IMR-90 (cell line): ENCODE measurements at regions not wholly inside any gene's neighbourhood (a gene's known extent, or its start where the extent isn't known, plus 50 kb on each side); places are given as distances from the start of the nearest gene placed in this dataset.

Experiments
- ATAC-seq: fragments of 200-7000 bp; cut with Tn5 transposase; 2 replicates; pipeline ENCODE4 v1.9.1; 2020; ENCODE audit warnings: low read depth, mild to moderate bottlenecking, moderate library complexity
- BruUV-seq: library from RNA; stranded (reverse); fragments of 400-500 nt; replicated peaks from 2 replicates; lab custom pipeline; 2021; lab: Mats Ljungman, UMichigan
- CTCF ChIA-PET: fragments of 300-600 bp; formaldehyde crosslinking; extraction: SDS; loops from one replicate; lab custom pipeline; 2021; ENCODE audit warnings: antibody characterized with exemption; lab: Yijun Ruan, JAX
- POLR2A ChIA-PET: fragments of 300-600 bp; sonication (Branson Sonifier 250); formaldehyde crosslinking; loops from one replicate; lab custom pipeline; 2022; ENCODE audit warnings: antibody characterized with exemption; ENCODE audit not compliant: unreplicated experiment; lab: Charles Lee
- DNase-seq: peaks from one replicate; pipeline ENCODE4 v3.0.0; 2013
- H2AFZ ChIP-seq: replicated peaks from 2 replicates; pipeline ENCODE3; 2013; ENCODE audit warnings: low read length, mild to moderate bottlenecking; ENCODE audit not compliant: poor library complexity
- H2AK5ac ChIP-seq: 2 replicates; pipeline ENCODE4 v1.6.1; 2013; ENCODE audit warnings: low read depth, low read length, inconsistent platforms
- H2AK9ac ChIP-seq: replicated peaks from 2 replicates; pipeline ENCODE3; 2013; ENCODE audit warnings: mild to moderate bottlenecking, low read depth, low read length, moderate library complexity; ENCODE audit not compliant: poor library complexity
- H2BK120ac ChIP-seq: 2 replicates; pipeline ENCODE4 v1.6.1; 2013; ENCODE audit warnings: low read depth, low read length, inconsistent platforms
- H2BK15ac ChIP-seq: 3 replicates; pipeline ENCODE4 v1.6.1; 2013; ENCODE audit warnings: low read depth, low read length, inconsistent platforms
- H2BK20ac ChIP-seq: 2 replicates; pipeline ENCODE4 v1.6.1; 2013; ENCODE audit warnings: low read depth, mild to moderate bottlenecking, inconsistent platforms, low read length, moderate library complexity
- H2BK5ac ChIP-seq: 2 replicates; pipeline ENCODE4 v1.6.1; 2013; ENCODE audit warnings: mild to moderate bottlenecking, low read depth, low read length, inconsistent platforms; ENCODE audit not compliant: poor library complexity, severe bottlenecking
- H3K14ac ChIP-seq: replicated peaks from 2 replicates; pipeline ENCODE4 v1.6.1; 2013; ENCODE audit warnings: low read depth, low read length, inconsistent platforms
- H3K18ac ChIP-seq: 2 replicates; pipeline ENCODE4 v1.6.1; 2013; ENCODE audit warnings: low read depth, low read length, control low read depth
- H3K23ac ChIP-seq: 2 replicates; pipeline ENCODE4 v1.6.1; 2013; ENCODE audit warnings: low read depth, low read length, inconsistent platforms
- H3K27ac ChIP-seq: 2 replicates; pipeline ENCODE4 v1.5.1; 2013; ENCODE audit warnings: mild to moderate bottlenecking, control low read depth, low read length; ENCODE audit not compliant: insufficient read depth
- H3K27me3 ChIP-seq: 2 replicates; pipeline ENCODE4 v1.6.1; 2013; ENCODE audit warnings: low read length; ENCODE audit not compliant: control insufficient read depth, insufficient read depth
- H3K36me3 ChIP-seq: 2 replicates; pipeline ENCODE4 v1.6.1; 2013; ENCODE audit warnings: low read length, mixed read lengths; ENCODE audit not compliant: control insufficient read depth, insufficient read depth
- H3K4ac ChIP-seq: 2 replicates; pipeline ENCODE4 v1.6.1; 2013; ENCODE audit warnings: low read depth, low read length, inconsistent platforms
- H3K4me1 ChIP-seq: 2 replicates; pipeline ENCODE4 v1.6.1; 2013; ENCODE audit warnings: low read length, mixed read lengths; ENCODE audit not compliant: control insufficient read depth, insufficient read depth
- H3K4me2 ChIP-seq: 2 replicates; pipeline ENCODE4 v1.6.1; 2013; ENCODE audit warnings: low read depth, mild to moderate bottlenecking, control low read depth, low read length, moderate library complexity
- H3K4me3 ChIP-seq: 2 replicates; pipeline ENCODE4 v1.5.1; 2013; ENCODE audit warnings: low read depth, mild to moderate bottlenecking, control low read depth, low read length, moderate library complexity; ENCODE audit not compliant: insufficient read depth
- H3K56ac ChIP-seq: 2 replicates; pipeline ENCODE4 v1.6.1; 2013; ENCODE audit warnings: low read length, inconsistent platforms; ENCODE audit not compliant: insufficient read depth; ENCODE audit errors: extremely low read depth
- H3K79me1 ChIP-seq, 2 experiments: 2 replicates each; pipeline ENCODE4 v1.6.1; 2013; ENCODE audit warnings: low read length in 2 of 2, inconsistent platforms in 1 of 2, low read depth in 1 of 2
- H3K9ac ChIP-seq: 2 replicates; pipeline ENCODE4 v1.6.1; 2013; ENCODE audit warnings: low read depth, low read length, control low read depth
- H3K9me1 ChIP-seq: 2 replicates; pipeline ENCODE4 v1.6.1; 2013; ENCODE audit warnings: low read length, inconsistent platforms; ENCODE audit not compliant: insufficient read depth
- H3K9me3 ChIP-seq: 2 replicates; pipeline ENCODE4 v1.6.1; 2013; ENCODE audit warnings: low read length; ENCODE audit not compliant: control insufficient read depth, insufficient read depth
- H4K20me1 ChIP-seq: 2 replicates; pipeline ENCODE4 v1.6.1; 2013; ENCODE audit warnings: low read length, inconsistent platforms; ENCODE audit not compliant: insufficient read depth
- H4K5ac ChIP-seq: 2 replicates; pipeline ENCODE4 v1.6.1; 2013; ENCODE audit warnings: mild to moderate bottlenecking, low read depth, low read length, control low read depth
- H4K8ac ChIP-seq, 2 experiments: 2 replicates each; pipeline ENCODE4 v1.6.1; 2013; ENCODE audit warnings: low read depth in 2 of 2, low read length in 2 of 2, control low read depth in 1 of 2, inconsistent platforms in 1 of 2
- H4K91ac ChIP-seq: 2 replicates; pipeline ENCODE4 v1.6.1; 2013; ENCODE audit warnings: low read depth, low read length, inconsistent platforms; ENCODE audit not compliant: insufficient read depth
- CEBPB ChIP-seq: IDR thresholded peaks from 2 replicates; pipeline ENCODE4 v1.6.1; 2012; ENCODE audit warnings: low read depth, low read length, improper control_type of control experiment
- MAZ ChIP-seq: IDR thresholded peaks from 2 replicates; pipeline ENCODE4 v1.6.1; 2012; ENCODE audit warnings: low read depth, mild to moderate bottlenecking, low read length, improper control_type of control experiment, moderate library complexity, borderline replicate concordance
- MXI1 ChIP-seq: IDR thresholded peaks from 2 replicates; pipeline ENCODE4 v1.6.1; 2012; ENCODE audit warnings: low read depth, mild to moderate bottlenecking, low read length, moderate library complexity, borderline replicate concordance
- POLR2A ChIP-seq: IDR thresholded peaks from 2 replicates; pipeline ENCODE4 v1.6.1; 2012; ENCODE audit warnings: mild to moderate bottlenecking, low read depth, low read length
- RCOR1 ChIP-seq: IDR thresholded peaks from 2 replicates; pipeline ENCODE4 v1.6.1; 2012; ENCODE audit warnings: mild to moderate bottlenecking, low read length, improper control_type of control experiment; ENCODE audit not compliant: insufficient replicate concordance
- WGBS, 2 experiments: methylation state at CpG; one replicate each; pipeline versions ENCODE4 v1.1.5 to v1.1.7; 2013; ENCODE audit warnings: missing lambda C conversion rate in 2 of 2; ENCODE audit not compliant: insufficient read length in 1 of 2; ENCODE audit errors: extremely low coverage in 2 of 2; 5-methylcytosine and 5-hydroxymethylcytosine counted together
- dilution Hi-C: fragments of 300-500 bp; cut with HindIII; formaldehyde crosslinking; loops from one replicate; pipeline ENCODE4 v1.14.3; 2018; ENCODE audit warnings: low sequenced_read_pairs; ENCODE audit not compliant: unreplicated experiment
- in situ Hi-C: fragments of 300-500 bp; cut with MboI; formaldehyde crosslinking; loops from 3 replicates; pipeline ENCODE4 v1.14.3; 2019; ENCODE audit warnings: low sequenced_read_pairs, inconsistent platforms, mixed read lengths
- intact Hi-C: fragments of 100-400 bp; cut with micrococcal nuclease; formaldehyde crosslinking; loops from 2 replicates; pipeline ENCODE4 v1.10.0; 2022

DNA sequence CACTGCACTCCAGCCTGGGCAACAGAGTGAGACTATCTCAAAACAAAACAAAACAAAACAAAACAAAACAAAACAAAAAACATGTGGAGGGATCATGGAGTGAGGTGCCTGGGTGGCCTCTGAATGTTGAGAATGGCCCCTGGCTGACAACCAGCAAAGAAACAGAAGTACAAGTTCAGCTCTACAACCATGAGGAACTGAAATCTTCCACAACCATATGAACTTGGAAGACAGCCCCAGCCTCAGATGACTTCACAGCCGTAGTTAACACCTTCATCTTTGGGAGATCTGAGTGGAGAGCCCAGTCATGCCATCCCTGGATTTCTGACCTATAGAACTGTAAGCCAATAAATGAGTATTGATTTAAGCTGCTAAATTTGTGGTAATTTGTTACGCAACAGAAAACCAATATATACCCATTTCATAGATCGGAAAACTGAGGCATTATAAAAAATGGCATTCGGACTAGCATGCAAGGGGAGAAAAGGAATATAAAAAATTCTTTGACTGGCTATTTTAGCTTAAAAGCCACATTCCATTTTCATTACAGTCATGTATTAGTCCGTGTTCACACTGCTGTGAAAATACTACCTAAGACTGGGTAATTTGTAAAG, 138.7 kb upstream of the RAPGEF2 start:
- BruUV-seq: no TSS peak
- H3K18ac ChIP-seq: no peak overlapping the region
- no peak overlapping the region for H4K5ac ChIP-seq
- no peak overlapping the region for H3K14ac ChIP-seq
- TF ChIP-seq RCOR1 (no peak), MXI1 (no peak), CEBPB (peak; percentile 76), POLR2A (no peak), MAZ (no peak)
- H3K27ac ChIP-seq: no peak overlapping the region
- WGBS, 2 experiments: no CpG with 5 or more reads among the region's 5 CpGs
- no peak overlapping the region for H3K4me2 ChIP-seq
- H3K36me3 ChIP-seq: no peaks in the 10 kb centered on the region
- no peak overlapping the region for H2BK5ac ChIP-seq
- no peaks in the 10 kb centered on the region for H3K9me1 ChIP-seq
- H2AK9ac ChIP-seq: no peak overlapping the region
- H4K8ac ChIP-seq: no peak overlapping the region
- H3K4ac ChIP-seq: no peak overlapping the region
- intact Hi-C loops (no loop called here), in situ Hi-C loops (no loop called here), dilution Hi-C loops (no loop called here)
- no peaks in the 10 kb centered on the region for H3K9me3 ChIP-seq
- H2AFZ ChIP-seq: no peak overlapping the region
- no peak overlapping the region for H2BK20ac ChIP-seq
- no peaks in the 10 kb centered on the region for H3K79me1 ChIP-seq
- no peak overlapping the region for H4K91ac ChIP-seq
- 0 out of 2 replicates have a peak, but pooled peaks cover 2% of the 10 kb centered on the region for H3K4me1 ChIP-seq
- no peak overlapping the region for H3K23ac ChIP-seq
- DNase-seq: no peak
- ChIA-PET POLR2A (no interaction called here), CTCF (interaction anchor here (0.6 kb wide), 1 partner anchor 81 kb away, joined by 4 read pairs; no protein-coding TSS in a partner anchor)
- H3K9ac ChIP-seq: no peak overlapping the region
- H2AK5ac ChIP-seq: no peak overlapping the region
- H3K27me3 ChIP-seq: 0 out of 2 replicates have a peak, but pooled peaks cover 2% of the 10 kb centered on the region
- no peak overlapping the region for H3K4me3 ChIP-seq
- no peak overlapping the region for H2BK120ac ChIP-seq
- H3K56ac ChIP-seq: no peak overlapping the region
- no peaks in the 10 kb centered on the region for H4K20me1 ChIP-seq
- ATAC-seq: no peak
- H2BK15ac ChIP-seq: no peak overlapping the region
